ENCODE measurements at regions not wholly inside any gene's neighbourhood (a gene's known extent, or its start where the extent isn't known, plus 50 kb on each side); places are given as distances from the start of the nearest gene placed in this dataset.

DNA sequence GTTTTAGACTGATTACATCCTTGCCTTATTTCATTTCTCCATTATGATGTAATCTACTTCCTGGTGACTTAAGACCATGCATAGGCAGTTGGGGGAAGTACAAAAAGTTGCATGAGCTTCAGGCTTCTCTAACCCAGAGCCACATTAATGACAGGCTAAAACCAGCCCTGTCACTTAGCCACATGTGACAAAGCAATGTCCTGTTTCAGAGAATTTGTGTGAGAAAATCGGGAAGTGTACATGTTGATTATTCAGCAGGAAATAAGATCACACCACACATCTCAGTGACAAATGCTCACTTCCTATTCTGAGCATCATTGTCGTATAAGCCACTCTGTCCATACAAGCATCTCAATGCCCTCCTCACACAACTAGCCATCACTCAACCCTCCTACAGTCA is 98.5 kb upstream of the MAGEB16 start:
- TF ChIP-seq, protein P1, sequence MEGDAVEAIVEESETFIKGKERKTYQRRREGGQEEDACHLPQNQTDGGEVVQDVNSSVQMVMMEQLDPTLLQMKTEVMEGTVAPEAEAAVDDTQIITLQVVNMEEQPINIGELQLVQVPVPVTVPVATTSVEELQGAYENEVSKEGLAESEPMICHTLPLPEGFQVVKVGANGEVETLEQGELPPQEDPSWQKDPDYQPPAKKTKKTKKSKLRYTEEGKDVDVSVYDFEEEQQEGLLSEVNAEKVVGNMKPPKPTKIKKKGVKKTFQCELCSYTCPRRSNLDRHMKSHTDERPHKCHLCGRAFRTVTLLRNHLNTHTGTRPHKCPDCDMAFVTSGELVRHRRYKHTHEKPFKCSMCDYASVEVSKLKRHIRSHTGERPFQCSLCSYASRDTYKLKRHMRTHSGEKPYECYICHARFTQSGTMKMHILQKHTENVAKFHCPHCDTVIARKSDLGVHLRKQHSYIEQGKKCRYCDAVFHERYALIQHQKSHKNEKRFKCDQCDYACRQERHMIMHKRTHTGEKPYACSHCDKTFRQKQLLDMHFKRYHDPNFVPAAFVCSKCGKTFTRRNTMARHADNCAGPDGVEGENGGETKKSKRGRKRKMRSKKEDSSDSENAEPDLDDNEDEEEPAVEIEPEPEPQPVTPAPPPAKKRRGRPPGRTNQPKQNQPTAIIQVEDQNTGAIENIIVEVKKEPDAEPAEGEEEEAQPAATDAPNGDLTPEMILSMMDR (conservative IDR thresholded peaks at IDR 0.05 in 1 of 2, IDR thresholded peaks at IDR 0.05 in 1 of 2; ENCODE audit: low read depth in 1 of 2, low read length in 2 of 2) = no peak
- no peak for TF ChIP-seq EZH2 (IDR thresholded peaks at IDR 0.05; ENCODE audit: low read length, missing control alignments)
